Panc1 (cell line): ENCODE measurements at regions not wholly inside any gene's neighbourhood (a gene's known extent, or its start where the extent isn't known, plus 50 kb on each side); places are given as distances from the start of the nearest gene placed in this dataset.

ENCODE experiments used
- POLR2AphosphoS5 ChIP-seq: IDR thresholded peaks from 2 replicates; pipeline ENCODE4 v1.6.1; 2012; ENCODE audit warnings: mild to moderate bottlenecking, low read depth, low read length, moderate library complexity
- SIN3A ChIP-seq: IDR thresholded peaks from 2 replicates; pipeline ENCODE4 v1.6.1; 2012; ENCODE audit warnings: low read depth, mild to moderate bottlenecking, low read length, moderate library complexity, borderline replicate concordance; ENCODE audit not compliant: insufficient read depth
- TF ChIP-seq, protein P1 (sequence below): fragments of 450-650 bp; IDR thresholded peaks from 2 replicates; pipeline ENCODE4 v1.5.1; 2017; ENCODE audit warnings: mild to moderate bottlenecking
- TF ChIP-seq, protein P2 (sequence below), 2 experiments: IDR thresholded peaks; 2 replicates each; pipeline ENCODE4 v1.6.1; 2011 to 2012; ENCODE audit warnings: low read depth in 2 of 2, control low read depth in 1 of 2, low read length in 1 of 2, mild to moderate bottlenecking in 1 of 2, moderate library complexity in 1 of 2; ENCODE audit not compliant: insufficient read depth in 1 of 2

DNA sequence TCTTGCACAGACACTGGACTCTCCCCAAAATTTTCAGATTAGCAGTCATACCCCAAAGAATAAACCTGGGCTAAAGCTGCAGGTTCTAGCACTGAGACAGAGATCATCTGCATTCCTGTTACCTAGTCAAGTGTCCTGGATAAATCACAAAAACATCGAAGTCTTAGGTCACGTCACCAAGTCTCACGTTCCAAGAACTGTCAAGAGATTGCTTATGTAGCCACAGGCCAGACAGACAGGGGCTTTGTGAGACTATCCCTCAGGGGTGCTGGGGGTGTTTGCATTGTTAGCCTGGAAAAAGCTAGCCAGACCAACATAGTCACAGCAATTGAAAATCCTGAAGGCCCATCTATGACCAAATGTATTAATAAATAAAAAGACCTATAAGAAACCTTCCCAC lies 243.1 kb upstream of the PREP start:
- TF ChIP-seq, protein P1, sequence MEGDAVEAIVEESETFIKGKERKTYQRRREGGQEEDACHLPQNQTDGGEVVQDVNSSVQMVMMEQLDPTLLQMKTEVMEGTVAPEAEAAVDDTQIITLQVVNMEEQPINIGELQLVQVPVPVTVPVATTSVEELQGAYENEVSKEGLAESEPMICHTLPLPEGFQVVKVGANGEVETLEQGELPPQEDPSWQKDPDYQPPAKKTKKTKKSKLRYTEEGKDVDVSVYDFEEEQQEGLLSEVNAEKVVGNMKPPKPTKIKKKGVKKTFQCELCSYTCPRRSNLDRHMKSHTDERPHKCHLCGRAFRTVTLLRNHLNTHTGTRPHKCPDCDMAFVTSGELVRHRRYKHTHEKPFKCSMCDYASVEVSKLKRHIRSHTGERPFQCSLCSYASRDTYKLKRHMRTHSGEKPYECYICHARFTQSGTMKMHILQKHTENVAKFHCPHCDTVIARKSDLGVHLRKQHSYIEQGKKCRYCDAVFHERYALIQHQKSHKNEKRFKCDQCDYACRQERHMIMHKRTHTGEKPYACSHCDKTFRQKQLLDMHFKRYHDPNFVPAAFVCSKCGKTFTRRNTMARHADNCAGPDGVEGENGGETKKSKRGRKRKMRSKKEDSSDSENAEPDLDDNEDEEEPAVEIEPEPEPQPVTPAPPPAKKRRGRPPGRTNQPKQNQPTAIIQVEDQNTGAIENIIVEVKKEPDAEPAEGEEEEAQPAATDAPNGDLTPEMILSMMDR: no peak
- TF ChIP-seq POLR2AphosphoS5: no peak
- TF ChIP-seq, protein P2, sequence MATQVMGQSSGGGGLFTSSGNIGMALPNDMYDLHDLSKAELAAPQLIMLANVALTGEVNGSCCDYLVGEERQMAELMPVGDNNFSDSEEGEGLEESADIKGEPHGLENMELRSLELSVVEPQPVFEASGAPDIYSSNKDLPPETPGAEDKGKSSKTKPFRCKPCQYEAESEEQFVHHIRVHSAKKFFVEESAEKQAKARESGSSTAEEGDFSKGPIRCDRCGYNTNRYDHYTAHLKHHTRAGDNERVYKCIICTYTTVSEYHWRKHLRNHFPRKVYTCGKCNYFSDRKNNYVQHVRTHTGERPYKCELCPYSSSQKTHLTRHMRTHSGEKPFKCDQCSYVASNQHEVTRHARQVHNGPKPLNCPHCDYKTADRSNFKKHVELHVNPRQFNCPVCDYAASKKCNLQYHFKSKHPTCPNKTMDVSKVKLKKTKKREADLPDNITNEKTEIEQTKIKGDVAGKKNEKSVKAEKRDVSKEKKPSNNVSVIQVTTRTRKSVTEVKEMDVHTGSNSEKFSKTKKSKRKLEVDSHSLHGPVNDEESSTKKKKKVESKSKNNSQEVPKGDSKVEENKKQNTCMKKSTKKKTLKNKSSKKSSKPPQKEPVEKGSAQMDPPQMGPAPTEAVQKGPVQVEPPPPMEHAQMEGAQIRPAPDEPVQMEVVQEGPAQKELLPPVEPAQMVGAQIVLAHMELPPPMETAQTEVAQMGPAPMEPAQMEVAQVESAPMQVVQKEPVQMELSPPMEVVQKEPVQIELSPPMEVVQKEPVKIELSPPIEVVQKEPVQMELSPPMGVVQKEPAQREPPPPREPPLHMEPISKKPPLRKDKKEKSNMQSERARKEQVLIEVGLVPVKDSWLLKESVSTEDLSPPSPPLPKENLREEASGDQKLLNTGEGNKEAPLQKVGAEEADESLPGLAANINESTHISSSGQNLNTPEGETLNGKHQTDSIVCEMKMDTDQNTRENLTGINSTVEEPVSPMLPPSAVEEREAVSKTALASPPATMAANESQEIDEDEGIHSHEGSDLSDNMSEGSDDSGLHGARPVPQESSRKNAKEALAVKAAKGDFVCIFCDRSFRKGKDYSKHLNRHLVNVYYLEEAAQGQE (IDR thresholded peaks at IDR 0.05; ENCODE audit: insufficient read depth in 1 of 2, low read depth in 2 of 2, low read length in 1 of 2): no peak
- TF ChIP-seq SIN3A: no peak
